ENCODE measurements at regions not wholly inside any gene's neighbourhood (a gene's known extent, or its start where the extent isn't known, plus 50 kb on each side); places are given as distances from the start of the nearest gene placed in this dataset.

DNA sequence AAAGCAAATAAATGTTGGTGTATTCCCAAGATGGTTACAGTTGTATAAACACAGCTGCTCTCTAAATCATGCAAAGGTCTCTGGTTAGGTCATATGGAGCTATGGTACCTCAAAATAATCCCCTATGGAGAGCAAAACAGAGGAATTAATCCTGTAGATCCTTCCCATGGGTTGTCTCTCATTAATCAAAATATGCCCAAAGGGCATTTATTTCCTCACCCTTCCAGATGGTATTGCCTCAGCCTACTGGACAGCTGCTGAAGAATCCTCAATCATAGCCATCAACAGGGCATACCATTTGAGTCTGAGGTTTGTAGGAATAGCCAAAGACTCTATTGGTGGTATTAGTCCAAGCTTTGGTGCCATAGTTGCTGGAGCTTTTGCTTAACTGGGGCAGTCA lies 360.9 kb downstream of the RPL10L start:
- intact Hi-C loops (cut with micrococcal nuclease), result no loop called here
- TF ChIP-seq, protein P1, sequence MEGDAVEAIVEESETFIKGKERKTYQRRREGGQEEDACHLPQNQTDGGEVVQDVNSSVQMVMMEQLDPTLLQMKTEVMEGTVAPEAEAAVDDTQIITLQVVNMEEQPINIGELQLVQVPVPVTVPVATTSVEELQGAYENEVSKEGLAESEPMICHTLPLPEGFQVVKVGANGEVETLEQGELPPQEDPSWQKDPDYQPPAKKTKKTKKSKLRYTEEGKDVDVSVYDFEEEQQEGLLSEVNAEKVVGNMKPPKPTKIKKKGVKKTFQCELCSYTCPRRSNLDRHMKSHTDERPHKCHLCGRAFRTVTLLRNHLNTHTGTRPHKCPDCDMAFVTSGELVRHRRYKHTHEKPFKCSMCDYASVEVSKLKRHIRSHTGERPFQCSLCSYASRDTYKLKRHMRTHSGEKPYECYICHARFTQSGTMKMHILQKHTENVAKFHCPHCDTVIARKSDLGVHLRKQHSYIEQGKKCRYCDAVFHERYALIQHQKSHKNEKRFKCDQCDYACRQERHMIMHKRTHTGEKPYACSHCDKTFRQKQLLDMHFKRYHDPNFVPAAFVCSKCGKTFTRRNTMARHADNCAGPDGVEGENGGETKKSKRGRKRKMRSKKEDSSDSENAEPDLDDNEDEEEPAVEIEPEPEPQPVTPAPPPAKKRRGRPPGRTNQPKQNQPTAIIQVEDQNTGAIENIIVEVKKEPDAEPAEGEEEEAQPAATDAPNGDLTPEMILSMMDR (IDR thresholded peaks at IDR 0.05; ENCODE audit: unreplicated experiment), result no peak
- no peaks in the 10 kb centered on the region for H3K4me1 Mint-ChIP-seq (ENCODE audit: insufficient read depth, unreplicated experiment)
- BruUV-seq (replicated peaks), result no TSS peak
- POLR2A ChIA-PET, result no interaction called here
- no peak overlapping the region for H3K27ac Mint-ChIP-seq (ENCODE audit: low read depth, unreplicated experiment)
- peaks cover 6% of the 10 kb centered on the region for H3K36me3 Mint-ChIP-seq (ENCODE audit: insufficient read depth, unreplicated experiment)
- CTCF ChIA-PET, result interaction anchor here (0.7 kb wide), 1 partner anchor 453 kb away, joined by 3 read pairs; no protein-coding TSS in a partner anchor
- H3K9me3 Mint-ChIP-seq (ENCODE audit: unreplicated experiment), result peaks cover 7% of the 10 kb centered on the region
- H3K4me3 Mint-ChIP-seq (ENCODE audit: unreplicated experiment), result no peak overlapping the region
- no peak for DNase-seq (ENCODE audit: unreplicated experiment)
- H3K27me3 Mint-ChIP-seq (ENCODE audit: insufficient read depth, unreplicated experiment), result no peaks in the 10 kb centered on the region

DNA sequence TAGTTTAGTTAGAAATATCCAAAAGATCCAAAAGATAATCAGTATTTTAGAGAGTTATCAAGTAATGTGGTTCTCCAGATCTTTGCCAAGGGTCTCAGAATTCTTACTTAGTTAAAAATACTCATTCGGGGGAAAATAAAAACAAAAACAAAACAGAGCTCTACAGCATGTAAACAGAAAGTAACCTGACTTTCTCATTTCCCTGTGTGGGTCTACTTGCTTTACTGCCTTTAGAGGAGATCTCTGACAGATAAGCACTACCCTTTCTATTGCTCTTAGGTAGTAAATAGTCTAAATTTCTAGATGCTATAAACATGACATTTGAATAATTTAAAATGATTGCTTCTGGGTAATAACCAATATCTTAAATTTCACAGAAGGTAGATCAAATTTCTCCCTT lies 371.8 kb downstream of the RPL10L start:
- TF ChIP-seq, protein P1 (IDR thresholded peaks at IDR 0.05; ENCODE audit: unreplicated experiment), result no peak
- Mint-ChIP-seq H3K27me3 (ENCODE audit: insufficient read depth, unreplicated experiment) (peaks cover 44% of the 10 kb centered on the region), H3K36me3 (ENCODE audit: insufficient read depth, unreplicated experiment) (no peaks in the 10 kb centered on the region), H3K27ac (ENCODE audit: low read depth, unreplicated experiment) (no peak overlapping the region), H3K9me3 (ENCODE audit: unreplicated experiment) (no peaks in the 10 kb centered on the region), H3K4me3 (ENCODE audit: unreplicated experiment) (no peak overlapping the region), H3K4me1 (ENCODE audit: insufficient read depth, unreplicated experiment) (no peaks in the 10 kb centered on the region)
- ChIA-PET CTCF (no interaction called here), POLR2A (no interaction called here)
- DNase-seq (ENCODE audit: unreplicated experiment), result no peak
- intact Hi-C loops (cut with micrococcal nuclease), result no loop called here
- BruUV-seq (replicated peaks), result no TSS peak

DNA sequence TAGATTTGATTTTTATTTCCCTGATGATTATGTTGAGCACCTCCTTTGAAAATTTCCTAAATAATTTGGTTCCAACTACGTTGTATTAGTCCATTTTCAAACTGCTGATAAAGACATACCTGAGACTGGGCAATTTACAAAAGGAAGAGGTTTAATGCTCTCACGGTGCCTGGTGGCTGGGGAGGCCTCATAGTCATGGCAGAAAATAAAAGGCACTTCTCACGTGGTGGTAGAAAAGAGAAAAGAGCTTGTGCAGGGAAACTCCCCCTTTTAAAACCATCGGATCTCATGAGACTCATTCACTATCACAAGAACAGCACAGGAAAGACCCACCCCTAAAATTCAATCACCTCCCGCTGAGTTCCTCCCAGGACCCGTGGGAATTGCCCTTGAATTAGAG lies 372.3 kb downstream of the RPL10L start:
- no peak overlapping the region for H3K27ac Mint-ChIP-seq (ENCODE audit: low read depth, unreplicated experiment)
- CTCF ChIA-PET, result no interaction called here
- H3K4me1 Mint-ChIP-seq (ENCODE audit: insufficient read depth, unreplicated experiment), result no peaks in the 10 kb centered on the region
- no peaks in the 10 kb centered on the region for H3K9me3 Mint-ChIP-seq (ENCODE audit: unreplicated experiment)
- POLR2A ChIA-PET, result no interaction called here
- BruUV-seq (replicated peaks), result no TSS peak
- TF ChIP-seq, protein P1 (IDR thresholded peaks at IDR 0.05; ENCODE audit: unreplicated experiment), result no peak
- no peak for DNase-seq (ENCODE audit: unreplicated experiment)
- H3K36me3 Mint-ChIP-seq (ENCODE audit: insufficient read depth, unreplicated experiment), result no peaks in the 10 kb centered on the region
- intact Hi-C loops (cut with micrococcal nuclease), result no loop called here
- H3K27me3 Mint-ChIP-seq (ENCODE audit: insufficient read depth, unreplicated experiment), result peaks cover 49% of the 10 kb centered on the region
- no peak overlapping the region for H3K4me3 Mint-ChIP-seq (ENCODE audit: unreplicated experiment)

DNA sequence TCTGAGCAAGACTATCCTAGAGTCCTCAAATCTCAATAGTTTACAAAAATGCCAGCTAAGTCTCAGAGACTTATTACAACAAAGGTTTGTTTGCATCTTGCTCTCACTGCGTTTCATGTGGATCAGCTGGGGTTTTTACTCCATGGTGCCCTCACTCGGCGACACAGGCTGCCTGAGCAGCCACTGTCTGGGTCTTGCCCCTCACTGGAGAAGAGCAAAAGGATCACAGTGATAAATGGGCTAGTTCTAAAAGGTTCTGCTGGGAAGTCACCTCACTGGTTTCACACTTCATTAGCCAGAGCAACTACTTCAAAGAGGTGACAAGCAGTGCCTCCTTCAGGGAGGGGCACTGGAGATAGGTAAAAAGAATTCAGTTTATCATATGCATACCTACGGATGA lies 392.0 kb downstream of the RPL10L start:
- H3K9me3 Mint-ChIP-seq (ENCODE audit: unreplicated experiment), result no peaks in the 10 kb centered on the region
- CTCF ChIA-PET, result interaction anchor here (2.2 kb wide), 1 partner anchor 84 kb away, joined by 6 read pairs; no protein-coding TSS in a partner anchor
- H3K4me3 Mint-ChIP-seq (ENCODE audit: unreplicated experiment), result no peak overlapping the region
- TF ChIP-seq, protein P1 (IDR thresholded peaks at IDR 0.05; ENCODE audit: unreplicated experiment), result no peak
- H3K4me1 Mint-ChIP-seq (ENCODE audit: insufficient read depth, unreplicated experiment), result no peaks in the 10 kb centered on the region
- POLR2A ChIA-PET, result interaction anchor here (0.9 kb wide), 1 partner anchor 34 kb away, joined by 3 read pairs; no protein-coding TSS in a partner anchor
- no TSS peak for BruUV-seq (replicated peaks)
- peak; percentile 8 for DNase-seq (ENCODE audit: unreplicated experiment)
- H3K27me3 Mint-ChIP-seq (ENCODE audit: insufficient read depth, unreplicated experiment), result peaks cover 65% of the 10 kb centered on the region
- intact Hi-C loops (cut with micrococcal nuclease), result loop anchor here (5.0 kb wide), 1 partner anchor 1278 kb away; no protein-coding TSS in a partner anchor
- no peak overlapping the region for H3K27ac Mint-ChIP-seq (ENCODE audit: low read depth, unreplicated experiment)
- H3K36me3 Mint-ChIP-seq (ENCODE audit: insufficient read depth, unreplicated experiment), result no peaks in the 10 kb centered on the region

All from MCF 10A (cell line).